VCaP (cell line): ENCODE measurements at regions not wholly inside any gene's neighbourhood (a gene's known extent, or its start where the extent isn't known, plus 50 kb on each side); places are given as distances from the start of the nearest gene placed in this dataset.

Source experiments
- H3K27ac ChIP-seq: fragments of 450-650 bp; 2 replicates; pipeline ENCODE4 v1.5.1; 2017
- CTCF ChIP-seq: fragments of 450-650 bp; conservative IDR thresholded peaks from 2 replicates; pipeline ENCODE4 v1.5.1; 2017; ENCODE audit warnings: mild to moderate bottlenecking, moderate library complexity

GRCh38 chr13:105341256-105341655, 1194.2 kb downstream of the EFNB2 start:
- TF ChIP-seq CTCF = no peak

GRCh38 chr13:105340061-105340606, 1195.3 kb downstream of the EFNB2 start:
- H3K27ac ChIP-seq = no peak overlapping the region
- no peak for TF ChIP-seq CTCF

More at GRCh38 chr13:105341256-105341655, 1194.2 kb downstream of the EFNB2 start:
- no peak overlapping the region for H3K27ac ChIP-seq

GRCh38 chr13:105338773-105339172, 1196.7 kb downstream of the EFNB2 start:
- TF ChIP-seq CTCF = no peak
- H3K27ac ChIP-seq = no peak overlapping the region

GRCh38 chr13:105338006-105338405, 1197.5 kb downstream of the EFNB2 start:
- TF ChIP-seq CTCF = no peak
- no peak overlapping the region for H3K27ac ChIP-seq

GRCh38 chr13:105336706-105337576, 1198.5 kb downstream of the EFNB2 start:
- no peak for TF ChIP-seq CTCF
- H3K27ac ChIP-seq = no peak overlapping the region

GRCh38 chr13:105334211-105334610, 1201.3 kb downstream of the EFNB2 start:
- TF ChIP-seq CTCF = no peak
- H3K27ac ChIP-seq = no peak overlapping the region

GRCh38 chr13:105333416-105333815, 1202.0 kb downstream of the EFNB2 start:
- TF ChIP-seq CTCF = no peak
- H3K27ac ChIP-seq = no peak overlapping the region
